ENCODE measurements at regions not wholly inside any gene's neighbourhood (a gene's known extent, or its start where the extent isn't known, plus 50 kb on each side); places are given as distances from the start of the nearest gene placed in this dataset.

- TF ChIP-seq TAF1 (IDR thresholded peaks at IDR 0.05; ENCODE audit: borderline replicate concordance, insufficient read depth, low read length) (no peak), FOXP2 (optimal IDR thresholded peaks at IDR 0.05; ENCODE audit: borderline replicate concordance, extremely low read depth, extremely low read length, insufficient read depth) (no peak), SIN3A (IDR thresholded peaks at IDR 0.05; ENCODE audit: borderline replicate concordance, insufficient read depth, low read length) (no peak), REST (IDR thresholded peaks at IDR 0.05; ENCODE audit: insufficient read depth in 1 of 2, low read depth in 2 of 2, low read length in 2 of 2) (no peak), POLR2AphosphoS5 (IDR thresholded peaks at IDR 0.05; ENCODE audit: low read depth, low read length) (no peak)
Observed at GRCh38 chr1:34587761-34588160, 167.1 kb upstream of the GJB5 start.

GRCh38 chr1:34590211-34590623 lies 164.6 kb upstream of the GJB5 start:
- TF ChIP-seq REST (IDR thresholded peaks at IDR 0.05; ENCODE audit: insufficient read depth in 1 of 2, low read depth in 2 of 2, low read length in 2 of 2) (no peak), TAF1 (IDR thresholded peaks at IDR 0.05; ENCODE audit: borderline replicate concordance, insufficient read depth, low read length) (no peak), SIN3A (IDR thresholded peaks at IDR 0.05; ENCODE audit: borderline replicate concordance, insufficient read depth, low read length) (no peak), FOXP2 (optimal IDR thresholded peaks at IDR 0.05; ENCODE audit: borderline replicate concordance, extremely low read depth, extremely low read length, insufficient read depth) (no peak), POLR2AphosphoS5 (IDR thresholded peaks at IDR 0.05; ENCODE audit: low read depth, low read length) (no peak)

GRCh38 chr1:34591751-34592629 lies 162.9 kb upstream of the GJB5 start:
- no peak for TF ChIP-seq REST (IDR thresholded peaks at IDR 0.05; ENCODE audit: insufficient read depth in 1 of 2, low read depth in 2 of 2, low read length in 2 of 2)
- TF ChIP-seq POLR2AphosphoS5 (IDR thresholded peaks at IDR 0.05; ENCODE audit: low read depth, low read length), result no peak
- TF ChIP-seq TAF1 (IDR thresholded peaks at IDR 0.05; ENCODE audit: borderline replicate concordance, insufficient read depth, low read length), result no peak
- TF ChIP-seq SIN3A (IDR thresholded peaks at IDR 0.05; ENCODE audit: borderline replicate concordance, insufficient read depth, low read length), result no peak
- TF ChIP-seq FOXP2 (optimal IDR thresholded peaks at IDR 0.05; ENCODE audit: borderline replicate concordance, extremely low read depth, extremely low read length, insufficient read depth), result no peak

- TF ChIP-seq POLR2AphosphoS5 (IDR thresholded peaks at IDR 0.05; ENCODE audit: low read depth, low read length), result no peak
- no peak for TF ChIP-seq SIN3A (IDR thresholded peaks at IDR 0.05; ENCODE audit: borderline replicate concordance, insufficient read depth, low read length)
- no peak for TF ChIP-seq FOXP2 (optimal IDR thresholded peaks at IDR 0.05; ENCODE audit: borderline replicate concordance, extremely low read depth, extremely low read length, insufficient read depth)
- TF ChIP-seq TAF1 (IDR thresholded peaks at IDR 0.05; ENCODE audit: borderline replicate concordance, insufficient read depth, low read length), result no peak
- no peak for TF ChIP-seq REST (IDR thresholded peaks at IDR 0.05; ENCODE audit: insufficient read depth in 1 of 2, low read depth in 2 of 2, low read length in 2 of 2)
Observed at GRCh38 chr1:34597877-34598514, 156.9 kb upstream of the GJB5 start.

Measured in PFSK-1 (cell line).